CD4-positive, CD25-positive, alpha-beta regulatory T cell (primary cell): ENCODE measurements at regions not wholly inside any gene's neighbourhood (a gene's known extent, or its start where the extent isn't known, plus 50 kb on each side); places are given as distances from the start of the nearest gene placed in this dataset.

Source experiments
- ATAC-seq, 2 donors: fragments of 150-1000 bp; cut with Tn5 transposase; one replicate each; pipeline ENCODE4 v1.10.0; 2021; ENCODE audit warnings: low read depth in 2 of 2, moderate number of reproducible peaks in 2 of 2, moderate library complexity in 1 of 2
- DNase-seq, 3 donors: peaks; one replicate each; pipeline versions ENCODE4 v3.0.0 to v3.0.0-alpha.2; 2012 to 2022; ENCODE audit warnings: mixed read lengths in 1 of 3
- H3K27ac ChIP-seq: one replicate; pipeline ENCODE4 v1.7.0; 2013; ENCODE audit warnings: mild to moderate bottlenecking, low read length; ENCODE audit not compliant: insufficient read depth, poor library complexity, severe bottlenecking
- H3K27me3 ChIP-seq: one replicate; pipeline ENCODE4 v1.7.0; 2013; ENCODE audit warnings: low read length; ENCODE audit not compliant: control insufficient read depth, insufficient read depth
- H3K36me3 ChIP-seq: one replicate; pipeline ENCODE4 v1.7.0; 2013; ENCODE audit warnings: mild to moderate bottlenecking, low read length, moderate library complexity; ENCODE audit not compliant: control insufficient read depth, insufficient read depth
- H3K4me1 ChIP-seq: 2 replicates; pipeline ENCODE4 v1.7.0; 2013; ENCODE audit warnings: mild to moderate bottlenecking, low read length; ENCODE audit not compliant: insufficient read depth, control insufficient read depth, poor library complexity, severe bottlenecking
- H3K4me3 ChIP-seq: one replicate; pipeline ENCODE4 v1.7.0; 2013; ENCODE audit warnings: low read depth, mild to moderate bottlenecking, low read length, moderate library complexity
- H3K9me3 ChIP-seq, 2 experiments: 1 replicate in 1 of 2; 2 replicates in 1 of 2; pipeline ENCODE4 v1.7.0; 2013; ENCODE audit warnings: low read length in 2 of 2, mild to moderate bottlenecking in 1 of 2, moderate library complexity in 1 of 2; ENCODE audit not compliant: control insufficient read depth in 2 of 2
- H3K27ac Mint-ChIP-seq, 3 donors: one replicate each; pipeline ENCODE4 v1.8.0; 2020 to 2022; ENCODE audit warnings: mild to moderate bottlenecking in 3 of 3, mixed read lengths in 3 of 3, moderate library complexity in 2 of 3
- H3K27me3 Mint-ChIP-seq: one replicate; pipeline ENCODE4 v1.8.0; 2022; ENCODE audit warnings: mild to moderate bottlenecking, mixed read lengths
- H3K36me3 Mint-ChIP-seq: one replicate; pipeline ENCODE4 v1.8.0; 2020; ENCODE audit warnings: mixed read lengths
- H3K4me1 Mint-ChIP-seq, 4 donors: one replicate each; pipeline ENCODE4 v1.8.0; 2020 to 2022; ENCODE audit warnings: mixed read lengths in 4 of 4, mild to moderate bottlenecking in 1 of 4
- H3K4me3 Mint-ChIP-seq, 4 donors: one replicate each; pipeline ENCODE4 v1.8.0; 2020 to 2022; ENCODE audit warnings: mild to moderate bottlenecking in 4 of 4, mixed read lengths in 4 of 4, moderate library complexity in 3 of 4
- H3K9me3 Mint-ChIP-seq, 7 donors: one replicate each; pipeline ENCODE4 v1.8.0; 2020 to 2022; ENCODE audit warnings: mixed read lengths in 7 of 7, mild to moderate bottlenecking in 3 of 7, moderate library complexity in 2 of 7

- no peaks in the 10 kb centered on the region for H3K9me3 ChIP-seq
- H3K4me3 ChIP-seq: no peak overlapping the region
- H3K27me3 ChIP-seq: no peaks in the 10 kb centered on the region
- H3K4me1 Mint-ChIP-seq: peaks cover 0 to 26% (median 18%) of the 10 kb centered on the region in 4 donors
- H3K4me3 Mint-ChIP-seq: no peak overlapping the region
- H3K27ac ChIP-seq: no peak overlapping the region
- ATAC-seq: no peak
- H3K9me3 Mint-ChIP-seq: no peaks in the 10 kb centered on the region
- no peaks in the 10 kb centered on the region for H3K36me3 Mint-ChIP-seq
- DNase-seq: no peak
- peaks cover 23% of the 10 kb centered on the region for H3K4me1 ChIP-seq
- peak overlapping the region in 2 of 3 donors; percentile 36 to 71 for H3K27ac Mint-ChIP-seq
- no peaks in the 10 kb centered on the region for H3K27me3 Mint-ChIP-seq
- no peaks in the 10 kb centered on the region for H3K36me3 ChIP-seq
Observed at GRCh38 chr21:43358940-43359822, 67.8 kb downstream of the SIK1 start.

GRCh38 chr21:43357715-43358430 is 69.1 kb downstream of the SIK1 start:
- H3K36me3 Mint-ChIP-seq: no peaks in the 10 kb centered on the region
- Histone ChIP-seq H3K4me3 (no peak overlapping the region), H3K4me1 (peaks cover 18% of the 10 kb centered on the region), H3K27ac (no peak overlapping the region), H3K36me3 (no peaks in the 10 kb centered on the region), H3K9me3 (no peaks in the 10 kb centered on the region), H3K27me3 (no peaks in the 10 kb centered on the region)
- no peaks in the 10 kb centered on the region for H3K9me3 Mint-ChIP-seq
- DNase-seq: no peak
- no peak overlapping the region for H3K27ac Mint-ChIP-seq
- no peaks in the 10 kb centered on the region for H3K27me3 Mint-ChIP-seq
- ATAC-seq: no peak
- no peak overlapping the region for H3K4me3 Mint-ChIP-seq
- H3K4me1 Mint-ChIP-seq: peaks cover 0 to 28% (median 20%) of the 10 kb centered on the region in 4 donors

- Mint-ChIP-seq H3K27ac (peak overlapping the region in 1 of 3 donors; percentile 68), H3K4me3 (no peak overlapping the region), H3K36me3 (no peaks in the 10 kb centered on the region), H3K9me3 (no peaks in the 10 kb centered on the region), H3K27me3 (no peaks in the 10 kb centered on the region), H3K4me1 (peaks cover 0 to 12% (median 6%) of the 10 kb centered on the region in 4 donors)
- no peaks in the 10 kb centered on the region for H3K9me3 ChIP-seq
- H3K4me1 ChIP-seq: no peaks in the 10 kb centered on the region
- H3K36me3 ChIP-seq: no peaks in the 10 kb centered on the region
- no peak overlapping the region for H3K4me3 ChIP-seq
- DNase-seq (no peak), ATAC-seq (no peak)
- H3K27me3 ChIP-seq: no peaks in the 10 kb centered on the region
- H3K27ac ChIP-seq: no peak overlapping the region
Observed at GRCh38 chr21:43355925-43356289, 71.0 kb downstream of the SIK1 start.

GRCh38 chr21:43355266-43355924 is 71.5 kb downstream of the SIK1 start:
- Histone ChIP-seq H3K9me3 (no peaks in the 10 kb centered on the region), H3K27ac (no peak overlapping the region), H3K4me1 (no peaks in the 10 kb centered on the region), H3K4me3 (no peak overlapping the region), H3K36me3 (no peaks in the 10 kb centered on the region), H3K27me3 (no peaks in the 10 kb centered on the region)
- DNase-seq (peak in 2 of 3 donors; percentile 16 to 22), ATAC-seq (no peak)
- Mint-ChIP-seq H3K4me3 (no peak overlapping the region), H3K4me1 (peaks cover 0 to 11% (median 6%) of the 10 kb centered on the region in 4 donors), H3K36me3 (no peaks in the 10 kb centered on the region), H3K27ac (peak overlapping the region in 1 of 3 donors; percentile 80), H3K27me3 (no peaks in the 10 kb centered on the region), H3K9me3 (no peaks in the 10 kb centered on the region)

GRCh38 chr21:43354666-43355065 is 72.3 kb downstream of the SIK1 start:
- H3K27me3 Mint-ChIP-seq: no peaks in the 10 kb centered on the region
- Histone ChIP-seq H3K27me3 (no peaks in the 10 kb centered on the region), H3K27ac (no peak overlapping the region), H3K9me3 (no peaks in the 10 kb centered on the region), H3K4me3 (no peak overlapping the region), H3K4me1 (no peaks in the 10 kb centered on the region), H3K36me3 (no peaks in the 10 kb centered on the region)
- H3K36me3 Mint-ChIP-seq: no peaks in the 10 kb centered on the region
- no peak for ATAC-seq
- H3K4me1 Mint-ChIP-seq: peaks cover 0 to 11% (median 6%) of the 10 kb centered on the region in 4 donors
- no peaks in the 10 kb centered on the region for H3K9me3 Mint-ChIP-seq
- no peak overlapping the region for H3K4me3 Mint-ChIP-seq
- H3K27ac Mint-ChIP-seq: no peak overlapping the region
- no peak for DNase-seq

GRCh38 chr21:43354026-43354420 is 72.9 kb downstream of the SIK1 start:
- Histone ChIP-seq H3K4me3 (no peak overlapping the region), H3K27me3 (no peaks in the 10 kb centered on the region), H3K27ac (no peak overlapping the region), H3K4me1 (no peaks in the 10 kb centered on the region), H3K36me3 (no peaks in the 10 kb centered on the region), H3K9me3 (no peaks in the 10 kb centered on the region)
- H3K36me3 Mint-ChIP-seq: no peaks in the 10 kb centered on the region
- H3K9me3 Mint-ChIP-seq: no peaks in the 10 kb centered on the region
- H3K4me1 Mint-ChIP-seq: peaks cover 0 to 11% (median 6%) of the 10 kb centered on the region in 4 donors
- no peaks in the 10 kb centered on the region for H3K27me3 Mint-ChIP-seq
- no peak overlapping the region for H3K4me3 Mint-ChIP-seq
- H3K27ac Mint-ChIP-seq: peak overlapping the region in 1 of 3 donors; percentile 32
- DNase-seq: peak in 1 of 3 donors; percentile 14
- no peak for ATAC-seq

GRCh38 chr21:43353282-43354025 is 73.5 kb downstream of the SIK1 start:
- no peak for DNase-seq
- Mint-ChIP-seq H3K36me3 (no peaks in the 10 kb centered on the region), H3K27ac (peak overlapping the region; percentile 45 to 86 (median 82)), H3K4me1 (peaks cover 0 to 11% (median 6%) of the 10 kb centered on the region in 4 donors), H3K9me3 (no peaks in the 10 kb centered on the region), H3K27me3 (no peaks in the 10 kb centered on the region), H3K4me3 (no peak overlapping the region)
- Histone ChIP-seq H3K27ac (peak overlapping the region; percentile 56), H3K36me3 (no peaks in the 10 kb centered on the region), H3K9me3 (no peaks in the 10 kb centered on the region), H3K4me1 (no peaks in the 10 kb centered on the region), H3K4me3 (no peak overlapping the region), H3K27me3 (no peaks in the 10 kb centered on the region)
- ATAC-seq: no peak
